Erythroblast (primary cell): ENCODE measurements at regions not wholly inside any gene's neighbourhood (a gene's known extent, or its start where the extent isn't known, plus 50 kb on each side); places are given as distances from the start of the nearest gene placed in this dataset.

Source experiments
- GATA1 ChIP-seq: IDR thresholded peaks from 2 replicates; pipeline ENCODE4 v1.6.1; 2011; ENCODE audit warnings: low read depth, mild to moderate bottlenecking, control low read depth, low read length, moderate library complexity
- POLR2A ChIP-seq: IDR thresholded peaks from 2 replicates; pipeline ENCODE4 v1.6.1; 2011; ENCODE audit warnings: mild to moderate bottlenecking, low read length

- no peak for TF ChIP-seq POLR2A
- TF ChIP-seq GATA1 = no peak
These were observed 176.5 kb downstream of the SEC14L1 start for GRCh38 chr17:77317091-77317750.
